CD4-positive, alpha-beta T cell (primary cell): ENCODE measurements at regions not wholly inside any gene's neighbourhood (a gene's known extent, or its start where the extent isn't known, plus 50 kb on each side); places are given as distances from the start of the nearest gene placed in this dataset.
"Not testable (repeated sequence)": the region's sequence is repeated elsewhere in the genome, so short reads cannot be mapped to it uniquely, and the experiment has no call there.

ENCODE experiments used
- ATAC-seq: fragments of 200-7000 bp; cut with Tn5 transposase; one replicate; pipeline ENCODE4 v1.10.0; 2022; ENCODE audit warnings: mild to moderate bottlenecking; ENCODE audit not compliant: poor library complexity
- CTCF ChIA-PET: fragments of 350-600 bp; sonication (Branson Sonifier 250); formaldehyde crosslinking; loops from one replicate; lab custom pipeline; 2021; ENCODE audit warnings: antibody characterized with exemption, inconsistent platforms; lab: Charles Lee
- POLR2A ChIA-PET: fragments of 350-600 bp; sonication (Branson Sonifier 250); formaldehyde crosslinking; loops from one replicate; lab custom pipeline; 2021; ENCODE audit warnings: antibody characterized with exemption, inconsistent platforms; lab: Charles Lee
- DNase-seq, 14 experiments: peaks; one replicate each; pipeline ENCODE4 v3.0.0-alpha.2; 2013 to 2020; ENCODE audit warnings: mixed read lengths in 2 of 14
- H3K27ac ChIP-seq, 2 donors: one replicate each; pipeline versions ENCODE4 v1.5.1 to v1.7.0; 2013; ENCODE audit warnings: low read length in 2 of 2, low read depth in 1 of 2, mild to moderate bottlenecking in 1 of 2
- H3K27me3 ChIP-seq, 2 experiments: 1 replicate in 1 of 2; 2 replicates in 1 of 2; pipeline versions ENCODE4 v1.6.1 to v1.7.0; 2013; ENCODE audit warnings: low read length in 2 of 2, control low read depth in 1 of 2, mild to moderate bottlenecking in 1 of 2, moderate library complexity in 1 of 2; ENCODE audit not compliant: insufficient read depth in 2 of 2, control insufficient read depth in 1 of 2
- H3K36me3 ChIP-seq: one replicate; pipeline ENCODE4 v1.6.1; 2013; ENCODE audit warnings: low read length, control low read depth; ENCODE audit not compliant: insufficient read depth
- H3K4me1 ChIP-seq: one replicate; pipeline ENCODE4 v1.6.1; 2013; ENCODE audit warnings: low read length, control low read depth; ENCODE audit not compliant: insufficient read depth
- H3K4me3 ChIP-seq: one replicate; pipeline ENCODE4 v1.5.1; 2013; ENCODE audit warnings: mild to moderate bottlenecking, low read length, moderate library complexity
- H3K9me3 ChIP-seq, 2 experiments: 1 replicate in 1 of 2; 2 replicates in 1 of 2; pipeline versions ENCODE4 v1.6.1 to v1.7.0; 2013; ENCODE audit warnings: low read length in 2 of 2, mild to moderate bottlenecking in 2 of 2, control low read depth in 1 of 2, moderate library complexity in 1 of 2; ENCODE audit not compliant: control insufficient read depth in 1 of 2, insufficient read depth in 1 of 2
- H3K27ac Mint-ChIP-seq: one replicate; pipeline ENCODE4 v1.8.0; 2020; ENCODE audit warnings: mixed read lengths
- H3K27me3 Mint-ChIP-seq: one replicate; pipeline ENCODE4 v1.8.0; 2021; ENCODE audit warnings: mixed read lengths
- H3K36me3 Mint-ChIP-seq: one replicate; pipeline ENCODE4 v1.8.0; 2021; ENCODE audit warnings: low read depth, mixed read lengths
- H3K4me1 Mint-ChIP-seq: one replicate; pipeline ENCODE4 v1.8.0; 2021; ENCODE audit warnings: low read depth, mixed read lengths
- H3K4me3 Mint-ChIP-seq: one replicate; pipeline ENCODE4 v1.8.0; 2020; ENCODE audit warnings: mild to moderate bottlenecking, mixed read lengths
- H3K9me3 Mint-ChIP-seq: one replicate; pipeline ENCODE4 v1.8.0; 2020; ENCODE audit warnings: mixed read lengths
- CTCF ChIP-seq: fragments of 200-600 bp; IDR thresholded peaks from one replicate; pipeline ENCODE4 v1.8.0; 2022; ENCODE audit warnings: antibody characterized with exemption, mild to moderate bottlenecking
- intact Hi-C, 2 experiments: fragments of 100-400 bp; cut with DNase I in 1 of 2; cut with micrococcal nuclease in 1 of 2; formaldehyde crosslinking; loops; one replicate each; pipeline versions ENCODE4 v1.15.1 to v1.9.0; 2023 to 2025; cut with DNase I, micrococcal nuclease

- H3K4me3 ChIP-seq, H3K27me3 ChIP-seq, CTCF ChIA-PET, POLR2A ChIA-PET, ATAC-seq, H3K27ac ChIP-seq, H3K4me1 Mint-ChIP-seq, H3K4me3 Mint-ChIP-seq, H3K4me1 ChIP-seq, H3K27me3 Mint-ChIP-seq, H3K9me3 Mint-ChIP-seq, H3K9me3 ChIP-seq, H3K36me3 ChIP-seq, H3K27ac Mint-ChIP-seq, intact Hi-C loops, H3K36me3 Mint-ChIP-seq, DNase-seq: not testable (repeated sequence)
Observed at GRCh38 chr17:13659051-13659450, 57.3 kb upstream of the HS3ST3A1 start.

GRCh38 chr17:13665872-13666635 lies 64.3 kb upstream of the HS3ST3A1 start:
- Histone ChIP-seq H3K9me3 (peaks cover 15 to 18% of the 10 kb centered on the region in 2 experiments), H3K27me3 (peaks cover 0 to 7% of the 10 kb centered on the region in 2 experiments), H3K4me1 (no peaks in the 10 kb centered on the region), H3K4me3 (no peak overlapping the region), H3K27ac (no peak overlapping the region), H3K36me3 (no peaks in the 10 kb centered on the region)
- ATAC-seq (no peak), DNase-seq (no peak)
- intact Hi-C loops: no loop called here
- ChIA-PET POLR2A (no interaction called here), CTCF (interaction anchor here (1.7 kb wide), 1 partner anchor 11 kb away, joined by 3 read pairs; no protein-coding TSS in a partner anchor)
- Mint-ChIP-seq H3K9me3 (peaks cover 16% of the 10 kb centered on the region), H3K4me1 (no peaks in the 10 kb centered on the region), H3K27me3 (peaks cover 15% of the 10 kb centered on the region), H3K27ac (no peak overlapping the region), H3K36me3 (no peaks in the 10 kb centered on the region), H3K4me3 (no peak overlapping the region)
- TF ChIP-seq CTCF: no peak

- DNase-seq: no peak
- intact Hi-C loops: no loop called here
- H3K27me3 Mint-ChIP-seq: peaks cover 14% of the 10 kb centered on the region
Observed at GRCh38 chr17:13671341-13671740, 69.6 kb upstream of the HS3ST3A1 start.

More at GRCh38 chr17:13671341-13671740, 69.6 kb upstream of the HS3ST3A1 start:
- ChIA-PET POLR2A (no interaction called here), CTCF (no interaction called here)
- ATAC-seq: no peak
- Histone ChIP-seq H3K4me1 (no peaks in the 10 kb centered on the region), H3K4me3 (no peak overlapping the region), H3K27ac (no peak overlapping the region), H3K27me3 (peaks cover 0 to 4% of the 10 kb centered on the region in 2 experiments), H3K9me3 (peaks cover 15 to 18% of the 10 kb centered on the region in 2 experiments), H3K36me3 (no peaks in the 10 kb centered on the region)
- no peaks in the 10 kb centered on the region for H3K36me3 Mint-ChIP-seq
- H3K9me3 Mint-ChIP-seq: peaks cover 13% of the 10 kb centered on the region
- H3K4me3 Mint-ChIP-seq: no peak overlapping the region
- no peak for TF ChIP-seq CTCF
- no peaks in the 10 kb centered on the region for H3K4me1 Mint-ChIP-seq
- no peak overlapping the region for H3K27ac Mint-ChIP-seq
